HG02884 (cell line): ENCODE measurements at regions not wholly inside any gene's neighbourhood (a gene's known extent, or its start where the extent isn't known, plus 50 kb on each side); places are given as distances from the start of the nearest gene placed in this dataset.
"Not testable (repeated sequence)": the region's sequence is repeated elsewhere in the genome, so short reads cannot be mapped to it uniquely, and the experiment has no call there.

Experiments
- ATAC-seq: cut with Tn5 transposase; IDR thresholded peaks from one replicate; pipeline ENCODE4 v1.9.1; 2021; ENCODE audit warnings: mild to moderate bottlenecking, moderate library complexity; ENCODE audit not compliant: unreplicated experiment

DNA sequence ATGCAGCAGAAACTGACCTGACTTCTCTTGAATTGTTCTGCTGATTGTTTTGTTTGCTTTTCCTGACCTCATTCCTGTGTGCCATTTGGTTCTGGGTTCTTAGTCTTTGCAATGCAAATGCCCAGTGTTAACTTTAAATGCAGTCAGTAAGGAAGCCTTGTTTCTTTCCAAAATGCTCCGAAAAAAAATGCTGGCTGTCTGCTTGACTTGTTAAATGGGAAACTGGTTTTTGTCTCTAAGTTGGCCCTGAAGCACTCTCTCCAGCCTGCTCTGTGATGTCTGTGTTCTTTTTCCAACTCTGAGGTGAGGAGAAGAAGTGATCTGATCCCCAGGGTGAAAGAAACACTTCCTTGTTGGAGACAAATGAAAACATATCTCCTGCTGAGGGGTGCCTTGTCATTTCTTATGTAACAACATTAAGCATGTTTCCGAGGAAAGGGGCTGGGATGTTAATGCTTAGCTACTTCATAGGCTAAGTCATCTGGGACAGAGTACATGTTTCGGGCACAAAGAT lies 256.3 kb upstream of the ADGRL4 start:
- ATAC-seq = no peak

GRCh38 chr1:79259390-79260336 lies 253.1 kb upstream of the ADGRL4 start:
- no peak for ATAC-seq

GRCh38 chr1:79255421-79255820 lies 248.9 kb upstream of the ADGRL4 start:
- ATAC-seq = no peak

GRCh38 chr1:79252598-79252997 lies 246.1 kb upstream of the ADGRL4 start:
- ATAC-seq = no peak

GRCh38 chr1:79239840-79240239 lies 233.3 kb upstream of the ADGRL4 start:
- no peak for ATAC-seq

GRCh38 chr1:79235301-79236002 lies 228.9 kb upstream of the ADGRL4 start:
- no peak for ATAC-seq

- no peak for ATAC-seq
Measured at GRCh38 chr1:79232818-79233217, 226.3 kb upstream of the ADGRL4 start.

DNA sequence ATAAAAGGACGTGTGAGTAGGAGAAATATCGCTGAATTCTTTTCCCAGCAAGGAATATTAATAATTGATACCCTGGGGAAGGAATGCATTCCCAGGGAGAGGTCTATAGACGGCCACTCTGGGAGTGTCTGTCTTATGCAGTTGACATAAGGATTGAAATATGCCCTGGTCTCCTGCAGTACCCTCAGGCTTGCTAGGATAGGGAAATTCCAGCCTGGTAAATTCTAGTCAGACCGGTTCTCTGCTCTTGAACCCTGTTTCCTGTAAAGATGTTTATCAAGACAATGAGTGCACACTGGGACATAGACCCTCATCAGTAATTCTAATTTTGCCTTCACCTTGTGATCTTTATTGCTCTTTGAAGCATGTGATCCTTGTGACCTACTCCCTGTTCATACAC lies 224.2 kb upstream of the ADGRL4 start:
- not testable (repeated sequence) for ATAC-seq

- ATAC-seq = no peak
Measured at GRCh38 chr1:79226963-79227362, 220.4 kb upstream of the ADGRL4 start.

DNA sequence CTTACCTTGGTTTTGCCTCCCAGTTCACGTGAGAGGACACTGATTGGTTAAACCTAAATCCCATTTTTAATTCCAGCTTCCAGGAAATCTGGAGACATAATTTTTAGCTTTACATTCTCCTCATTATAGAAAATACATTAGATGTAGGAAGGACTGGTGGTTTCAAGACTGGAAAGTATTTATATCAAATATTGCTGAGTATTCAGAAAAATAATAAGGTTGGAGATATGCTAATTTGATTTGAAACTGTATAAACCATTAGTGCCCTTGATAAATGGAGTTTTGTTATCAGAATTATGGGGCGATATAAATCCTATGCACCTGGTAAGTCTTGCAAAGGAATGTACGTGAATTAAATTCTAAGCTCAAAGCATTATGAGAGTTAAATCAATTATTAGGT lies 218.0 kb upstream of the ADGRL4 start:
- ATAC-seq = no peak

DNA sequence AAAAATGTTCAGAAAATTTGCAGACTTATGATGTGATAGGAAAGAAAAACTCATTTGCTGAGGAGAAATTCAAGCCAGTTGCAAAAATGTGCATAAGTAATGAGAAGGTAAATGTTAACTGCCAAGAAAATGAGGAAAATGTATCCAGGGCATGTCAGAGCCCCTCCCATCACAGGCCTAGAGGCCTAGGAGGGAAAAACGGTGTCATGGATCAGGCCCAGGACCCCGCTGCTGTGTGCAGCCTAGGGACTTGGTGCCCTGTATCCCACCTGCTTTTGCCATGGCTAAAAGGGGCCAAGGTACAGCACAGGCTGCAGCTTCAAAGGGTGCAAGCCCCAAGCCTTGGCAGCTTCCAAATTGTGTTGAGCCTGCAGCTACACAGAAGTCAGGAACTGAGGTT lies 214.0 kb upstream of the ADGRL4 start:
- ATAC-seq = no peak

DNA sequence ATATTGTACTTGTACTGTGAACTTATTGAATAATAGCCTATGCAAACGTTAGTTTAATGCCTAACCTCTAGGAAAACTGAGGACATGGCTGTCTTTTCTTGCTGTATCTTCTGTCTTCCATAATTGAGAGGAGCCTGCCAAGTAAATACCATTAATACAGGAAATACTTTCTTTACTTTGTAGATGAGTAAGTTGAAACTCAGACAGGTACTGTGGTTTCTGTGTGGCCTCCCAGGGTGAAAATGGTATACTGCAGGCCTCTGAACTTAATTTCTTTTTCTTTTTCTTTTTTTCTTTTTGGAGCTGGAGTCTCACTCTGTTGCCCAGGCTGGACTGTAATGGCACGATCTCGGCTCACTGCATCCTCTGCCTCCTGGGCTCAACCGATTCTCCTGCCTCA lies 208.8 kb upstream of the ADGRL4 start:
- ATAC-seq = no peak

DNA sequence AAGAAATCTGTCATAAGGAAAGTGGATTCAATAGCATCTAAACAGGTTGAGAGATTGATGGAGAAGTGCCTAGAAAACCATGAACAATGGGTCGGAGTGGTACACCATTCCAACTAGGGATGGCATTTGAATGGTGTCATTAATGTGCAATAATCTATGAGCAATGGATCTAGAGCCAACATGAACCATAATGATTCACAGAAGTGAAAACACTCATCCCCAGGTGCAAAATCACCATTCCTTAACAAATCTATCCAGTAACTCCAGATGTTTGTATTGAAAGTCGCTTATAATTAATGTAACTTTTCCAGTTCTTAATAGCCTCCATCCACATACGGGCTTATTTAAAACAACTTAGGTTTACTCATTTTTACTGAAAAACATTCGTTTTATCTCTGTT lies 201.3 kb upstream of the ADGRL4 start:
- ATAC-seq = no peak

DNA sequence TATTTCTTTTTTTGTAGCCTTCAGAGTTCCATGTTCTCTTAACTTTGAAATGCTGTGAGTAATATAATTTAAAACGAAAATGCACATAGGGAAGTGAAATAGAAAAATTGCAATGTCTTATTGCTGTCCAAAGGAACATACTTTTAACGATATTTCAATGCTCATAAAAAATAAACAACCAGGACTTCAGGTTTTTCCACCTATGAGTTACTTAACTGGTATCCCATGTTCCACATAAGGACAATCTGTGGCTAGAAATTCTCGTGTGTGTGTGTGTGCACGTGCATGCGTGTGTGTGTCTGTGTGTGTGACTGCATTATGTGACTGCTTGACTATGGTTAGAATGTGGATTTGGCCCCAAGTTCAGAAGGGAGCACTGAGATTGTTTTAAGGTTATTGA lies 200.8 kb upstream of the ADGRL4 start:
- no peak for ATAC-seq

GRCh38 chr1:79204779-79205479 lies 198.4 kb upstream of the ADGRL4 start:
- no peak for ATAC-seq

DNA sequence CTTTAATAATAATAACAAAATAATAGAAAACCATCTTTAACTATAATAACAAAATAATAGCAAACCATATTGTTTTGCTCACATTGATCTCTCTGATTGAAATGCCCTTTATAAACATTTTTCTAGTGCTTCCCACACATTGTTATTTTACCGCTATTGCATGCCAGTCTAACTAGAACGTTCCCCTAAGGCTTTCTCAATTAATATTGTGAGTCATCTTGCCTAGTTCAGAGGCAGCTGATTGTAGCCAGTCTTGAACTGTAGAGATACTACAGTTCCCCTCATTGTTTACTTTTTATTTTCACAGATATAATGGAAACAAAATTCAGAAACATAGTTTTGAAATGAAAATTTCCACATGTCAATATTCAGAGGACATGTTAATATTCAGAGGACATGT lies 192.3 kb upstream of the ADGRL4 start:
- ATAC-seq = no peak

GRCh38 chr1:79197421-79197820 lies 190.9 kb upstream of the ADGRL4 start:
- ATAC-seq = no peak

DNA sequence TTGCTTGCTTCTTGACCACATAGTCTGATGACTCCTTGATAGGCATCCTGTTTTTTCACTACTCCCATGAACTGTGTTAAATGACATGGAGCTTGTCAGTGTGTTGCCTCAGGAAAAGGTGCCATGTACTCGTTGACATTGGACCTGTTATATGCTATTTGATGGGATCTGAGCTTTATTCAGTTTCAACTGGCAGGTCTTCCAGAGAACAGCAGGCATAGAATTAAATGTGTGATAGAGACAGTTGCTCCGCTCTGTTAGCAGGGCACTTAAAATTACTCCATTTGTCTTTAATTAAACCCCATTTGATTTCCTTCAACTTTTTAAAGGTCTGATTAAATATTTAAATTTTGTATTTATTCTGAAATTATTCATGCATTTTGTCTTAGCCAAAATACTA lies 189.7 kb upstream of the ADGRL4 start:
- ATAC-seq = no peak

DNA sequence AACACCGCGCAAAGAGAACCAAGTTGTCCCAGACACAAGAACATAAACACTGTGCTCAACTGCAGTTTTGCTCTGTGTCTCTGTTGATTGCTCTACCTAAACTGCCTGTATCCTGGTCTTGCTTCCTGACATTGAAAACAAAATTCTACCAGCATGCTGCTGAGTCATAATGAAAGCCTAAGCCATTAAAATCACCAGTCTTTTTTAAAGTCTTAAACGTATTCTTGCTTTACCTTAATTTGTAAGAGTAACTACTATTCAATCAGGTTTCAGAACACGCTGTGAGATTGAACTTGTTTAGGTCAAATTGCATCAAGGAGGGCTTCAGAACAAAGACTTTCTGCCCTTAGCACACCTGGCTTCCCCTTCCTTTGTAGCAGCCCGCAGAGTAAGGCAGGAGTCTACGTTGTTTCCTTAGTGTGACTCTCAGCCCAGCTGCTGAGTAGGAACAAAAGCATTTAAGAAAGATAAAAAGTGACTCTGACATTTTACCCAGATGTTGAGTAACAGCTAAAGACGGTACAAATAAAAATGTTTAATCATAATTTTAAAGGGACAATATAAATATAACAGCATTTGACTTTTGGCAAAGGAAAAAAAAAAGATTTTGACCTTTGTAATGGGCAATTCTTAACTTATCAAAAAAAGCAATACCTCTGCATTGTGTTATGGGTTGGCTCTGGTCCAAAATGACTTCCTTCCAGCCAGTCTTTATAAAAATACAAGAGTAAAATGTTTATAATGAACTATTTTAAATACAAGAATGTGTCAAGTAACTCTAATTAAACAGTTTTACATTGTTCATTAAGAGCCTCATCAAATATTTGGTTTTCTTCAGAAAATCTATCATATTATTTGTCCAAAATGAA lies 186.9 kb upstream of the ADGRL4 start:
- no peak for ATAC-seq

DNA sequence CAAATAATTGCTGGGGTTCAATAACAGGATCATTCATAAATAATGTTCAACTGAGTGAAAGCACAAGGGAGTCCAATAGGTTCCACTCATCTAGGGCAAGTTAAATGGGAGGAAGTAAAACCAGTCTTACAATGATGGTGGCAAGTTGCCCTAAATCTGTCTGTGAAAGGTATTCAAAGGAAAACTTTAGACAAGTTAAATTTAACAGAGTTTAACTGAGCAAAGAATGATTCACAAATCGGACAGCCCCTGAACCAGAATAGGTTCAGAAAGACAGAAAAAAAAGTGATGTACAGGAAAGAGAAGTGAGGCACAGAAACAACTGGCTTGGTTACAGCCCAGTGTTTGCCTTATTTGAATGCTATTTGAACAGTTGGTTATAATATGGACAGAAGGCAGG lies 183.5 kb upstream of the ADGRL4 start:
- ATAC-seq = no peak
